Inflammatory macrophage treated with lipopolysaccharide for 4 hours (primary cell): ENCODE measurements at regions not wholly inside any gene's neighbourhood (a gene's known extent, or its start where the extent isn't known, plus 50 kb on each side); places are given as distances from the start of the nearest gene placed in this dataset.
"Not testable (repeated sequence)": the region's sequence is repeated elsewhere in the genome, so short reads cannot be mapped to it uniquely, and the experiment has no call there.

Experiments
- DNase-seq: peaks from one replicate; pipeline ENCODE4 v3.0.0-alpha.2; 2020

- DNase-seq, result no peak
Measured at GRCh38 chr3:94413336-94414108, 350.7 kb downstream of the NSUN3 start.

DNA sequence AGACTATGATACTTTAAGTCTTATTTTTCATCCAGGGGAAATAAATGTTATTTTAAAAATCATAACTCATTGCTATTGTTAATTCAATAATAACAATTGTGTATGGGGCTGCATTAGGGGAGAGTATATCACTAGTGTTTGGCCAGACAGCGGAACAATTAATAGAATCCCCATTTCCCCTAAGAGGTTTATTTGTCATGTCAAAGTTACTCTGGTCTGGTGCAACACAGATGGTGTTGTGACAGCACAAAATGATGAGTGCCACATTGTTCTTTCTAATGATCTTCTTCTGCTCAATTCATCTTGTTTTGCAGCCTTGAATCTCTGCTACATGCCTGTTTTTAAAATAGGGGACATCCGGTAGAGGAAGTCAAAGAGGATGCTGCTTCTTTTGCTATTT, 351.6 kb downstream of the NSUN3 start:
- no peak for DNase-seq

DNA sequence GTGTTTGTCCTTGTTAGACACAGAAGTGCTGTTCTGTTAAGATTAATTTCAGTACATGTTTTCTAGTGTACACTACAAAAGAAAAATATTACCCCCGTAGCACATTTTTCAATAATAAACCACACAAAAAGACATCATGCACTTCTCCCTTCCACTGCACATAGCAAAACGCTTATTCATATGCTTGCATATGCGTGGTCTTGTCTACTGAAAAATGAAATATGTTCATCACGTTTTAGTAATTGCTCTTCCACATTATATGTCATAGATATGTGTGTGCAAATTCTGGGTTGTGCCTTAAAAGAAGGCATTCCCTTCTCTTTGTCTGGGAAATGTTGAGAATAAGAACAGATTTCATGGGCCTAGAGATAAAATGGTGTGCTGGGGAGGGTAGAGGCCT, 353.9 kb downstream of the NSUN3 start:
- DNase-seq, result no peak

DNA sequence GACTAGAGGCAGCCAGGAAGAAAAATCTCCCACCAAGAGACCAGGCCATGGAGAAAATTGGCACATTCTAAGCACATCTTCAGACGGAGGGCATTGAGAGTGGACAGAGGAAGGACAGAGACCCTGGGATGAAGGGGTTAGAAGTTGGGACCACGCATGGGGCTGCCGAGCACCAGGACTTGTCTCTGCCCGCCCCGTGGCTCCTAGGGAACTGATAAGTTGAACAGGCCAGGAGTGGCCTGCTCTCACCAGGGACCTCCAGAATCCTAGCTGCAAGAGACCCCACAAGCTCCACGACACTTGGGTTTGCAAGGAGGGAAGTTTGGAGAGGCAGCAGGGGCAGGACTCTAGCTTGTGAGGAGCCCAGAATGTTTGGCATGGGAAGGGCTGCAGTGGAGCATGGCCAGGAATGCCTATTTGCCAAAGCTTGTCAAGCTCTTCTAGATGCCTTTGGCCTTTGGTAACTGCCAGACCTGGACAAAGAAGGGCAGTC, 355.1 kb downstream of the NSUN3 start:
- no peak for DNase-seq

DNA sequence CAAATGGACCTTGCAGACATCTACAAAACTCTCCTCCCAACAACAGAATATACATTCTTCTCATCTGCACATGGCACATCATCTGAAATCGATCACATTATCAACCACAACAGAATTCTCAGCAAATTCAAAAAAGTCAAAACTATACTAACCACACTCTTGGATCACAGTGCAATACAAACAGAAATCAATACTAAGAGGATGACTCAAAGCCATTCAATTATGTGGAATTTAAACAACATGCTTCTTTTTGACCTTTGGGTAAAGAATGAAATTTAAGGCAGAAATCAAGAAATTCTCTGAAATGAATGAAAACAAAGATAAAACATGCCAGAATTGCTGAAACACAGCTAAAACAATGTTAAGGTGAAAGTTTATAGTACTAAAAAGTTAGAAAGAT, 358.1 kb downstream of the NSUN3 start:
- DNase-seq, result no peak

DNA sequence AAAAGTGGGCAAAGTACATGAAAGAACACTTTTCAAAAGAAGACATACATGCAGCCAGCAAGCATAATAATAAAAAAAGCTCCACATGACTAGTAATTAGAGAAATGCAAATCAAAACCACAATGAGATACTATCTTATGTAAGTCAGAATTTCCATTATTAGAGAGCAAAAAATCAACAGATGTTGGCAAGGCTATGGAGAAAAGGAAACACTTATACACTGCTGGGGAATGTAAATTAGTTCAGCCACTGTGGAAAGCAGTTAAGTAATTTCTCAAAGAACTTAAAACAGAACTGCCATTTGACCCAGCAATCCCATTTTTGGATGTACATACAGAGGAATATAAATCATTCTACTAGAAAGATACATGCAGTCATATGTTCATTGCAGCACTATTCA, 360.7 kb downstream of the NSUN3 start:
- no peak for DNase-seq

GRCh38 chr3:94429517-94429916, 366.7 kb downstream of the NSUN3 start:
- DNase-seq, result no peak

DNA sequence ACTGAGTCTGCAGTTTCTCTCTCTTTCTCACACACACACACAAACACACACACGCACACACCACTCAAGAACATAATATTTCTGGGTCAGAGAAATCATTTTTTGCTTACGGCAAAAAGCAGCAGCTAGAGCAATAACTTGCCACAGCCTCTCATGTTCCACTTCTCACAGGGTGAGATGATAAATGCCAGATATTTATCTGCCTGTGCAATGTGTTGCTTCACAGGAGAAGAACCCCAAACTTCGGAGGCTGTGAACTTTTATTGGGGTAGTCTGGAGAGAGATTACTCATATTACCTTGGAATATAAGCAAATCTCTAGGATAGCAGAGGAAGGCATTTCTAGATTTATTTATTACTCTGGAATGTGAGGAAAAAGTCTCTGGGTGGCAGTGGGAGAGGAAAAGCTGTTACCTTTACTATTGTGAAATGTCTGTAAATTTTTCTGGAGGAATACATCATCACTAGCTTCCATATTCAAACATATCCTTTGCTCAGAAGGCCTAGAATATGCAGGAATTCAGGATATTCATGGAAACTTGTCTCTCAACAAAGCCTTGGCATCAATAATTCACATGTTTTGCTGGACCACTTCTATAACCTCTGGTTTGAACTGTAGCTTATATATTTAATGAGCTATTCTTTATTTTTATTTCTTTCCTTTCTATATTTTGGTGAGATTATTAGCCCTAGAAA, 369.2 kb downstream of the NSUN3 start:
- DNase-seq, result no peak

GRCh38 chr3:94433811-94434210, 370.9 kb downstream of the NSUN3 start:
- DNase-seq, result no peak

DNA sequence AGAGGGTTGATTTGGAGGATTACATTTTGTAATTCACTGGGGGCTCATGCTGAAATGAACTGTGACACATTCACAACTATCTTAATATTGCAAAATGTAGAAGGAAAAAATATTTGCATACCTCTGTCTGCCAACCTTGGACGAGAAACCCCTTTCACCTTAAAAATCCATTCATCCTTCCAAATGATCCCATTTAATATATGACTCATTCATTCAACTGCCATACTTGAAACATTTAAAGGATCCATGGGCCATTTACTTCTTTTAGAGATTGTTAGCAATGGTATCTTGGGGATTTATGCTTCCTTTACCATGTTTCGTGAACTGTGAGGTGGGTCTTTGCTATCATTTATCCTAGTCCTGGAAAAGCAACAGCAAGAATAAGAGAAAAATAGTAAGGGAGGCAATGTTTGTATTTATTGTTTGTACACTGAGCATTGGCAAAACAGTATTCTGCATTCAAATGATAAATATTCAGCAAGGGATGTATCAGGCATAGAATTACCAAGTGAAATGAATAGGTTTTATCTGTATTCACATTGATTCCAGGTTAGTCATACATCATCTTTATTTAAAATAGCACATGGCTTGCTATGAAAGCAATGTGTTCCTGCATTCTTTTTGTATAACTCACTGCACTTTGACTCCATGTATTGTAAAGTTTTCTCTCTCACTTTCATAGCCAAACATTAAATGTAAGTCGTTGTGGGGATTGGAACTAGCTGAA, 378.1 kb downstream of the NSUN3 start:
- no peak for DNase-seq

- no peak for DNase-seq
Measured at GRCh38 chr3:94441494-94441847, 378.6 kb downstream of the NSUN3 start.

DNA sequence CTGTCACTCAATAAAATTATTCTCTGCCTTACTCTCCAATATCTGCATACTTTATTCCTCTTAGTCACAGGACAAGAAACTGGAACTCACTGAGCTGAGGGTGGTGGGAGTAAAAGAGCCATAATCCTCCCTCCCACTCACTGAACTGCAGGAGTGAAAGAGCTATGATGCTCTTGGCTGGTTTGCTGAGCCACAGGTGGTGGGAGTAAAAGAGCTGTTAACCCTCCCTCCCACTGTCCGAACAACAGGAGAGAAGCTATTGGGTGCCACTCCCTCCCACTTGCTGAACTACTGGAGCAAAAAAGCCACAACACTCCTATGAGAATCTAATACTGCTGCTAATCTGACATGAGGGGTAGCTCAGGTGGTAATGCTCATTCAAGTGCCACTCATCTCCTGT, 391.0 kb downstream of the NSUN3 start:
- DNase-seq, result no peak

DNA sequence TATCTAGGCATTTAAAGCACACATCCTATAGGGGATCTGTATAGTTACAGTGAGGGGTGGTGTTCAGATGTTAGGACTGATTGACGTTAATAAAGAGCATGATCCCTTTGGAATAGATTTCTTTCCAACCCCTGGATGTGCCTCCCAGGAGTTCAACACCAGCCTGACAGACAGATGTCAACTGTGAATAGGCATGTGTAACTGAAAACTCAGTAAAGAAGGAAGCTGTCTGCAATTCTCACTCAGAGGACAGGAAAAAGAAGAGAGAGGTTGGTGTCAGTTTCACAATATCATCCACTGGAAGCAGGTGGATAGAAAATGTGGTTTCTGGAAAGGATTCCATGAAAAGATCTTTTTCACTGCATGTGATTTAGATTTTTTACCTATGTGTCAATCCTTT, 396.3 kb downstream of the NSUN3 start:
- DNase-seq, result no peak

GRCh38 chr3:94460931-94461330, 398.1 kb downstream of the NSUN3 start:
- no peak for DNase-seq

DNA sequence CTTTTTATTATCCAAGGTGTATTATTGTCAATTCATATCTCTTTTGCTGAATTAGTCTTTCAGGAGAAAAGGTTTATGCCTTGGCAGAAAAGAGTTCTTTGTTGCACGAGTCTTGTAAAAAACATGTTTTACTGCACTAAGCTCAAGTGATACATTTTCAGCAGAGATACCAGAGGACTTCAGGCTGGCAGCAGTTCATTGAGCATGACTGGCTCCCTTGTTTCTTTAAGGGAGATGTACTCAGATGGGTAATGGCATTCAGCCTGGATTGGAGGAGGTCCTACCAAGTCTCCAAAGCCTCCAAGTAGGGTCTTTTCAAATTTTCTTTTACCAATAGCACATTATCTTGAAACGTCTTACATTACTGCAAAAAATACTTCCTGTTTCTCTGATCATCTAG, 400.1 kb downstream of the NSUN3 start:
- no peak for DNase-seq

DNA sequence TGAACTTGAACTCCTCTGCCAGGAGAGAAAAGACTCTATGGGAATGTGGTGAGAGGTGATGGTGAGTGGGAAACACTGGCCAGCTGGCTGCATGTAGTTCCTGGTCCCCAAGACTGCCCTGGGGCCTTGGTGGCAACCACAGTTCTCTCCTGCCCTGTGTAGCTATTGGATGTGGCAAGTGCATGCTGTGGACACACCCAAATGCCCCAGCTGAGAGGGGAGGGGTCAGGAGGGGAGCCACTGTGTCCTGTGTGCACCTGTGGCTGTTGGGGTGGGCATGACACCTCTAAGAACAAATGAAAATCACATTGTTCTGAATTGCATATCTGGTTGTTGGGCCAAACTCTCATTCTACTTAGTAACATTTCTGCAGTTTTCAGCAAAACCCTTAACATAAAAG, 409.6 kb downstream of the NSUN3 start:
- DNase-seq, result no peak

GRCh38 chr3:94481226-94481898, 418.5 kb downstream of the NSUN3 start:
- DNase-seq, result no peak

GRCh38 chr3:94482686-94483085, 419.8 kb downstream of the NSUN3 start:
- DNase-seq, result no peak

GRCh38 chr3:94483403-94483802, 420.5 kb downstream of the NSUN3 start:
- DNase-seq, result no peak

- DNase-seq, result no peak
Measured at GRCh38 chr3:94494992-94495391, 432.1 kb downstream of the NSUN3 start.

GRCh38 chr3:94500146-94500545, 437.3 kb downstream of the NSUN3 start:
- no peak for DNase-seq

DNA sequence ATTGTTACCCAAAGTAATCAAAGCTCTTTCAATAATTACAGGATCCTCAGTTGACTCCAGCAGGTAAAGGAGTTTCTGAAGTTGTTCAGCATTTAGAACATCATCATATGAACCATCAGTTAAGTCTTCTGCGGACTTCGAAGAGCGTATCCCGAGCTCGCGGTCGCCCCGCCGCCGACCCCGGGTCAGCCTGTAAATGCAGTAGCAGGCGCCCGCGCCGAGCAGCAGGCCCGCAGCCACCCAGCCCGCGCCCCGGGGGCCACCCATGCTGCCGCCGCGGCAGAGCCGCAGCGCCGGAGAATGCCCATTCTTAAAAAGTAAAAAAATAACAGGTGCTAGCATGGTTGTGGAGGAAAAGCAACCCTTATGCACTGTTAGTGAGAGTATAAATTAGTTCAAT, 444.5 kb downstream of the NSUN3 start:
- not testable (repeated sequence) for DNase-seq

- DNase-seq, result no peak
Measured at GRCh38 chr3:94512876-94513275, 450.0 kb downstream of the NSUN3 start.
